LNCaP clone FGC (cell line): ENCODE measurements at regions not wholly inside any gene's neighbourhood (a gene's known extent, or its start where the extent isn't known, plus 50 kb on each side); places are given as distances from the start of the nearest gene placed in this dataset.
A peak's percentile ranks its signal among the peaks of the same experiment; 100 is the strongest.

ENCODE experiments used
- DNase-seq: peaks from one replicate; pipeline ENCODE4 v3.0.0-alpha.2; 2011; ENCODE audit warnings: low read depth
- H3K4me3 ChIP-seq: 2 replicates; pipeline ENCODE4 v1.5.1; 2011; ENCODE audit warnings: mild to moderate bottlenecking, low read depth, low read length, control low read depth
- TF ChIP-seq, protein P1 (sequence below): IDR thresholded peaks from 2 replicates; pipeline ENCODE4 v1.5.1; 2012; ENCODE audit warnings: mild to moderate bottlenecking; ENCODE audit not compliant: control insufficient read depth, insufficient read depth; ENCODE audit errors: extremely low read depth

DNA sequence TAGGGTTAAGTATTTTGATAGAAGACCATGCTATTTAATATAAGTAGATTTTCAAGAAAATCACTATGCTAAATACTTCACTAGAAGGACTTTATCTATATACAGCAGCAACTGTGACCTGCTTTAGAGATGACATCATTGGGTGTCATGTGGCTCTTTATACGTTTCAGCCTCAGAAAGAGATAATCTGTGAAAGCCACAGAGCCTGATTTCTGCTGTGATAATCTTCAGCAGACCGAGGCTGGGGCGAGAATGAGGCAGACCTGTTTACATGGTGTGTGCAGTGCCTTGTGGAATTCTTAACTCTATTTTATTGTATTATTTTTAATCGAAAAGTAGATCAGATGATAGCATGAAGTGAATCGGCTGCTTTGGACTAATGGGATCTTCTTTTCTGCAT is 471.2 kb downstream of the MFSD1 start:
- TF ChIP-seq, protein P1, sequence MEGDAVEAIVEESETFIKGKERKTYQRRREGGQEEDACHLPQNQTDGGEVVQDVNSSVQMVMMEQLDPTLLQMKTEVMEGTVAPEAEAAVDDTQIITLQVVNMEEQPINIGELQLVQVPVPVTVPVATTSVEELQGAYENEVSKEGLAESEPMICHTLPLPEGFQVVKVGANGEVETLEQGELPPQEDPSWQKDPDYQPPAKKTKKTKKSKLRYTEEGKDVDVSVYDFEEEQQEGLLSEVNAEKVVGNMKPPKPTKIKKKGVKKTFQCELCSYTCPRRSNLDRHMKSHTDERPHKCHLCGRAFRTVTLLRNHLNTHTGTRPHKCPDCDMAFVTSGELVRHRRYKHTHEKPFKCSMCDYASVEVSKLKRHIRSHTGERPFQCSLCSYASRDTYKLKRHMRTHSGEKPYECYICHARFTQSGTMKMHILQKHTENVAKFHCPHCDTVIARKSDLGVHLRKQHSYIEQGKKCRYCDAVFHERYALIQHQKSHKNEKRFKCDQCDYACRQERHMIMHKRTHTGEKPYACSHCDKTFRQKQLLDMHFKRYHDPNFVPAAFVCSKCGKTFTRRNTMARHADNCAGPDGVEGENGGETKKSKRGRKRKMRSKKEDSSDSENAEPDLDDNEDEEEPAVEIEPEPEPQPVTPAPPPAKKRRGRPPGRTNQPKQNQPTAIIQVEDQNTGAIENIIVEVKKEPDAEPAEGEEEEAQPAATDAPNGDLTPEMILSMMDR = no peak
- no peak for DNase-seq
- H3K4me3 ChIP-seq = no peak overlapping the region

DNA sequence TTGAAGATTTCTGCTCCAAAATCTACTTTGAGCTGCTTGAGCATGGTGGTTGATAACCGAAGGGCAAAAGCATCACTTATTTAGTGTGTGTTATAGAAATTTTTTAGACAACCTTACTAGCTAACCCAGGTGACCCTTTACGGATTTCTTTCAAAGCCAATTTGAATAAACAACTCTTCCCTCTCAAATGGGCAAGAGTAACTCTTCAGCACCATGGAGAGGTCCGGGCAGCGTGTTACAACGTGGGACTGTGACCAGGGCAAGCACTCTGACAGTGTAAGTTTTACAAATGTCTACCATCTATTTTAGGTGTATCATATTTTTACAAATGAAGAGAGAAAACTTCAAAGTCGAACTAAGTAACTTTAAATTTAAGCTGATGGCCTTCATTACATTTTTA is 471.8 kb downstream of the MFSD1 start:
- DNase-seq = peak; percentile 14
- no peak overlapping the region for H3K4me3 ChIP-seq
- TF ChIP-seq, protein P1 = no peak

DNA sequence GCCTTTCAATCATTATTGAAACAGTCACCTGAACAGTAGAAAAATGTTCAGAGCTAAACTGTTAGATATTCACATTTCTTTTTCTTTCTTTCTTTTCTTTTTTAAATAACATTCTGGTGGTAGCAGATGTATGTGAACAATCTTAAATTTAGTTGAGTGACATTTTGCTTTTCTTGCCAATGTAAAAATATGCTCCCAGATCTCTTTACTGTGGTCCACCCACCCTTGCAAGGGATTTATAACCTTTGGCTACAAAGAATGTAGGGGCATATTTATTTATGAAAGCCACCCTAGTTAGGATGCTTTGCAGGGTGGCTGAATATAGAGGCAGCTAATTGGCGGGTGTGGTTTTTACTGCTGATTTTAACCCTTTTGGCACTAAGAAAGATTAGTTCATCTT is 473.9 kb downstream of the MFSD1 start:
- no peak overlapping the region for H3K4me3 ChIP-seq
- TF ChIP-seq, protein P1 = no peak

DNA sequence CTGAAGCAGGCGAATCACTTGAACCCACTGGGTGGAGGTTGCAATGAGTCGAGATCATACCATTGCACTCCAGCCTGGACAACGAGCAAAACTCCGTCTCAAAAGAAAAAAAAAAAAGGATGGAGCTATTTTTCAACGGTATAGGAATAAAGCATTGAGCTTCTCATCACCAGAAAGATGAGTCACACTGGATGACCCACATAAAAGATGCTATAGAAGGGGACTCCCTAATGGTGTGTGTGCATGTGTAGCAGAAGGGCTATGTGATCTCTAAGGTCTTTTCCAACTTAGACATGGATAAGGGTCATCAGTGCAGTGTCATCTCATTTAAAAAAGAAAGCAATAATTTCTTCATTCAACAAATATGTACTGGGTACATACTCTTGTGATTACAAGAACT is 476.0 kb downstream of the MFSD1 start:
- TF ChIP-seq, protein P1 = no peak
- H3K4me3 ChIP-seq = no peak overlapping the region
- DNase-seq = no peak

More for the DNA sequence above, 473.9 kb downstream of the MFSD1 start:
- no peak for DNase-seq

DNA sequence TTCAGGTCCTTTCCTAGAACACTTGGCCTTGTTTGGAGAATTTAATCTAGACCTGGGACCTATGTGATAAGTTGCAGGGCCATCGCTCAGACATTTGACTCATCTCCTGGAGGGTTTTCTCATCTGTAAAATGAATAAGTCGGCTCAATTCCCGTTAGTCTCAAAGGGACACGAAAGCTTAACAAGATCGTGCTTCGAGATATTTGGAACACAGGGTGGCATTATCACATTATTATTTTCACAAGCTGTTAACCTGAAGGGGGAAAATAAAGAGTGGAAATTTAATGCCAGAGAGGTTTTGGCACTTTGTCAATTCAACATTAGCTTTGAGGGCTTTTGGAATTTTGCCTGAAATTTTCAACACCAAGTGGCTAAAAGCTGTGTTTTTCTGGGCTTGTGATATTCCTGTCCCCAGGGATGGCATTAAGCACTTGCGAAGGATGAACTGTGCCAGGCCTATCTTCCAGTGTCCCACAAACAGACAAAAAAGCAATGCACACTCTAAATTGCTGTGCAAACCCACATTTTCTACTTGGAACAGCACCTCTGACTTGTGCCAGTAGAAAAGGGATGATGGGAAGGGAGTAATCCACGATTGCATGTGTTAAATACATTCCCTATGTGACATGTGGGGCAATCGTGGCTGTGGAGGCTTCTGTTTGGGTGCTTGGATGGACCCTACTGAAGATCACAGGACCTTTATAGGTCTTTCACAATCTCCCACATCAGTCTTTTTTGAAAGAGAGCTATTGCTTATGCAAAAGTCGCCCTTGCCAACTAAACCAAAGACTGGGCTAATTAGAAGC is 478.7 kb downstream of the MFSD1 start:
- no peak for DNase-seq
- H3K4me3 ChIP-seq = no peak overlapping the region
- TF ChIP-seq, protein P1 = no peak

DNA sequence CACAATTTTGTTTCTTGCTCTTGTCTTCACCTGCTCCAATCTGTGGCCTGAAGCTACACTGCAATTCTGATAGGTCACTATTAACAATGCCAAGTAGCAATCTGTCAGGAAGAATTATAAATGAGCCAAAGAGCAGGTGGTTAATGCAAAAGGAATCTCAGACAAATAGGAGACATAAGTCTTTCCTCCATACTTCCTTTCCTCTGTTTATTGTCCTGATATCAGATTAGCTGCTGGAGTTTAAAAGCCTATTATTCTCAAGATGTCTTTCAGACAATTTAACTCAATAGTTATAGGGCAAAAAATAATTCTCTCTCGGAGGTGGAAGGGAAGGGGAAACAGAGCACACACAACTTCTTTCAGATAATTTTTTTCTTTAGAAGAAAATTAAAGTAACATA is 491.6 kb downstream of the MFSD1 start:
- no peak for DNase-seq
- TF ChIP-seq, protein P1 = no peak

DNA sequence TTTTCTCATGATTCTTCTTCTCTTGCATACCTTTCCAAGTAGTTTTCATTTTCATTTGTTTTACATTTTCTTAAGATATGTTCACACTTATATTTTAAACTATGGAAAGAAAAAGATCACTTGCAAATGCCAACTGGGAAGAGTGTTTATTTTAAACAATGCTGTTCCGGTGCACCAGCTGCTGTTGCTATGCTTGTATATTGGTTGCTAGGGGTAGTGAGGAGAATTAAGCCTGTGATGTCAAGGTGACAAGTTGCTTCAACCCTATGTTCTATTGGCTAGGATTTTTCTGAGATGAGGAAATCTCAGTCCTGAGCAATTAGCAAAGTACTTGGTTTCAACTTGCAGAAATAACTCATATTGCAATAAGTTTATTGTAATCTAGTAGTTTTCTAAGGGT is 500.1 kb downstream of the MFSD1 start:
- TF ChIP-seq, protein P1 = no peak
- DNase-seq = no peak
- H3K4me3 ChIP-seq = no peak overlapping the region

More for the DNA sequence above, 491.6 kb downstream of the MFSD1 start:
- no peak overlapping the region for H3K4me3 ChIP-seq
